Body of pancreas (tissue), 4 donors: ENCODE measurements at regions not wholly inside any gene's neighbourhood (a gene's known extent, or its start where the extent isn't known, plus 50 kb on each side); places are given as distances from the start of the nearest gene placed in this dataset.

Source experiments
- CTCF ChIP-seq, 7 experiments: fragments of 450-650 bp in 4 of 7; fragments of 200-600 bp in 3 of 7; sonication (generic) in 3 of 7; IDR thresholded peaks; one replicate each; pipeline ENCODE4 v1.5.1; 2016 to 2019; ENCODE audit warnings: antibody characterized with exemption in 7 of 7
- POLR2A ChIP-seq, 3 donors: fragments of 450-650 bp; IDR thresholded peaks; one replicate each; pipeline ENCODE4 v1.6.1; 2016; ENCODE audit warnings: antibody characterized with exemption in 3 of 3, mild to moderate bottlenecking in 2 of 3

- TF ChIP-seq CTCF (IDR thresholded peaks at IDR 0.05) (no peak), POLR2A (IDR thresholded peaks at IDR 0.05) (no peak)
Measured at GRCh38 chr5:67886761-67887160, 328.8 kb upstream of the PIK3R1 start.
